IPS-18a (cell line): ENCODE measurements at regions not wholly inside any gene's neighbourhood (a gene's known extent, or its start where the extent isn't known, plus 50 kb on each side); places are given as distances from the start of the nearest gene placed in this dataset.

ENCODE experiments used
- H3K27ac ChIP-seq: one replicate; pipeline ENCODE4 v1.5.1; 2013; ENCODE audit warnings: low read length
- H3K27me3 ChIP-seq: one replicate; pipeline ENCODE4 v1.6.1; 2013; ENCODE audit warnings: mild to moderate bottlenecking, low read length; ENCODE audit not compliant: control insufficient read depth, insufficient read depth
- H3K36me3 ChIP-seq: one replicate; pipeline ENCODE4 v1.6.1; 2013; ENCODE audit warnings: low read depth, low read length; ENCODE audit not compliant: control insufficient read depth
- H3K4me1 ChIP-seq: one replicate; pipeline ENCODE4 v1.6.1; 2013; ENCODE audit warnings: low read depth, low read length; ENCODE audit not compliant: control insufficient read depth
- H3K4me3 ChIP-seq: one replicate; pipeline ENCODE4 v1.5.1; 2013; ENCODE audit warnings: low read length
- H3K9ac ChIP-seq: one replicate; pipeline ENCODE4 v1.6.1; 2013; ENCODE audit warnings: mild to moderate bottlenecking, low read length, moderate library complexity
- H3K9me3 ChIP-seq: one replicate; pipeline ENCODE4 v1.6.1; 2013; ENCODE audit warnings: low read depth, low read length; ENCODE audit not compliant: control insufficient read depth

DNA sequence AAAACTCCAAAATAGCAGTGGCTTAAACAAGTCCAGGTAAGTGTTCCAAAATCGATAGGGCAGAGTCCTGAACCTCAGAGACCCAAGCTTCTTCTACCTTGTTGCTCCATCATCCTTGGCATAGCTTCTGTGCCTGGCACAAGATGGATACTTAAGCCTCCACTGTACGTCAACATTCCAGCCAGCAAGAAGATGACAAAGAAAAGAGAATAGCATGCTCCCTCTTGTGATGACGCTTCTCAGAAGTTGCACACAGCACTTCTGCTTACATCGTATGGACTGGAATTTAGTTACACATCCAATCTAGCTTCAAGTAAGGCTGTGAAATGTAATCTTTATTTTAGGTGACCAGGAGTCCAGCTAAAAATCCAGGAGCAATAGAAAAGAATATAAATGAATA lies 227.4 kb downstream of the ESM1 start:
- no peak overlapping the region for H3K27ac ChIP-seq
- no peak overlapping the region for H3K4me3 ChIP-seq
- no peaks in the 10 kb centered on the region for H3K27me3 ChIP-seq
- no peaks in the 10 kb centered on the region for H3K9me3 ChIP-seq
- H3K9ac ChIP-seq: no peak overlapping the region
- no peaks in the 10 kb centered on the region for H3K36me3 ChIP-seq
- no peaks in the 10 kb centered on the region for H3K4me1 ChIP-seq

DNA sequence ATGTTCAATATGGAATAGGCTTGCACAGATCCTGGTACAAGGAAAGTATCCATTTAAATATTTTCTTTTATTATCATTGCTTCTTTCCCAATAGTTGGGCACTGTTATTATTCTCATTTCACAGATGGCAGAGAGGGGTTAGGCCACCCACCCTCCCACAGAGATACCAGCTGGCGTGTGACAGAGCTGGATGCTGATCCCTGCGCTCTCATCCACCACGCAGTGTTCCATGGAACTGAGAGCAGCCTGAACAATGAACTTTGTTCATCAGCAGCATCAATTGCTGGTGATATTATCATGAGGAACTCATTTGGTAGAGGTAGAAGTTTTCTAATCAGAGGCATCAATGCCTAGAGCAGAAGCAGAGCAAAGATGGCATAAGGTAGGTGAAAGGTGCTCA lies 227.9 kb downstream of the ESM1 start:
- Histone ChIP-seq H3K27me3 (no peaks in the 10 kb centered on the region), H3K4me1 (no peaks in the 10 kb centered on the region), H3K9ac (no peak overlapping the region), H3K4me3 (no peak overlapping the region), H3K9me3 (no peaks in the 10 kb centered on the region), H3K27ac (no peak overlapping the region), H3K36me3 (no peaks in the 10 kb centered on the region)

DNA sequence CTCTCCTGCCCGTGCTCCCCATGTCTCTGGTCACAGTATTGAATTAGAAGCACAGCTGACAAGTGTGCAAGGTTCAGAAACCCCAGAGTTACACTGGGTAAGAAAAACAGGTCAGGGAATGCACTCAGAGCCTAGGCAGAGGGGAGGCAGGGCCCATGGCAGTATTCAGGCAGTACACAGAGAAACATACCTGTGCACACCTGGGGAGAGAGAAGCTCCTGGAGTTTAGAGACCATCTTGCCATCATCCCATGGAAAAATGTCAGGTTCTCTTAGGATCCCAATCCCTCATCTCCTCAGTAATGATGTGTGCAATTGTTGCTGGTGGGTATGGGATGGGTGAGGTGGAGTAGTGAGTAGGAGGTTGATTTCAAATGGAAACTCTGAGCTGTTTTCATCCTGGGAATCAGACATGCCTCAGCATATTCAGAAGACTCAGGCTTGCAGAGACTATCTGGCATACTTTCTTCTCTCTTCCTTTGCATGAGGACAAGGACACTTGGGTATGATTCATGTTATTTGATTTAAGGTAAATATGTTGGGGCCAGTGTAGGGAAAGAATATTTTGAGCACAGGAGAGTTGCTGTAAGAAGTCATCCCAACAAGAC lies 228.5 kb downstream of the ESM1 start:
- Histone ChIP-seq H3K27ac (no peak overlapping the region), H3K9ac (no peak overlapping the region), H3K27me3 (no peaks in the 10 kb centered on the region), H3K36me3 (no peaks in the 10 kb centered on the region), H3K4me3 (no peak overlapping the region), H3K9me3 (no peaks in the 10 kb centered on the region), H3K4me1 (no peaks in the 10 kb centered on the region)

DNA sequence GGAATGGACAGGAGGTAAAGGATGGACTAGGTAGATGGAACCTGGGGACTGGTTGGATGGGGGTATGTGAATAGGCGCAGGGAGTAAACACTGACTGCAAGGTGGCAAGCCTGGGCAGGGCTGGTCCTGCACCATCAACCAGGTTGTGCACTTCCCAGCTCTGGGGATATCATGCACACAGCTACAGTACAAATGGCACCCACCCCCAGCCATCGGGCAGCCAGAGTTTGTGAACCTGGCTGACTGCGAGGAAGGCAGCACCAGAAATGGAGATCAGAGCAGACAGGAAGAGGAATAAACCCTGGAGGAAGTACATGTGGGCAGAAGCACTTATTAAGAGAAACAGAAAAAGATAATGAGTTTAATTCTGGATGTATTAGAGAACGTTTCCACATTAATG lies 229.1 kb downstream of the ESM1 start:
- H3K4me1 ChIP-seq: no peaks in the 10 kb centered on the region
- H3K9ac ChIP-seq: no peak overlapping the region

DNA sequence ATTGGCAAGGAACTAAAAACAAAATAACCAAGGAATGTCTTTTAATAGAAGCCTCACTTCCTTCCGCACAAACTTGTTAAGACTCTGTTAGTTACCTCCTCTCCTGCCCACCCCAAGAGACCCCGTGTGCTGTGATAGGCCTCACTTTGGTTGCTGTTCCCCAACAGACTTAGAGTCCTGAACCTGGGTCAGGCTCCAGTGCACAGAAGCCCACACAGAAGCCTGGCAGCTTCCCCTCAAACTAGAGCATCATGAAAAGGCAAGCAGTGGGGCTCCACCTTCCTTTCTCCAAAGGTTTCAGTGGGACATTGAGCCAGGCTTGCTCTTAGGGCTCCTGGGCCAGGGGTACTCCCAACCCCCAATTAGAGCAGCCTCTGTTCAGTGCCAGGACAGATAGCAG lies 230.5 kb downstream of the ESM1 start:
- H3K9me3 ChIP-seq: no peaks in the 10 kb centered on the region
- no peaks in the 10 kb centered on the region for H3K4me1 ChIP-seq
- H3K27ac ChIP-seq: no peak overlapping the region
- no peaks in the 10 kb centered on the region for H3K36me3 ChIP-seq
- no peaks in the 10 kb centered on the region for H3K27me3 ChIP-seq
- H3K4me3 ChIP-seq: no peak overlapping the region
- no peak overlapping the region for H3K9ac ChIP-seq

More for the DNA sequence above, 229.1 kb downstream of the ESM1 start:
- Histone ChIP-seq H3K36me3 (no peaks in the 10 kb centered on the region), H3K27me3 (no peaks in the 10 kb centered on the region), H3K4me3 (no peak overlapping the region), H3K9me3 (no peaks in the 10 kb centered on the region), H3K27ac (no peak overlapping the region)

DNA sequence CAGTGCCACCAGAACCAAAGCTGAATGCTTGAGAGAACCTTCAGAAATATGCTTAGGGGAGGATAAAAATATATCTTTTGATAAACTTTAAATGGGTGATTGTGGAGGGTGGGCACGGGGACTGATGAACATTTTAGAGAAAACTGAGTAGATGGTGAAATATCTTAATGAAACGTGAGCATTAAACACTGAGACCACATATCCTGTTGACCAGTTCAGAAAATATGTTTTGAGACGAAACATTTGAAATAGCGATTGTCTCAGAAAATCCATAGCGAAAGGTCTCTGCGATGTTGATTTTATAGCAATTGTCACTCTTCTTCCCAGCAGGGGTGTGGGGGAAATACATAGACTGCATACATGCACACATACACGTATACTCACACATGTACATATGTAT lies 231.0 kb downstream of the ESM1 start:
- no peak overlapping the region for H3K9ac ChIP-seq
- H3K4me3 ChIP-seq: no peak overlapping the region
- H3K9me3 ChIP-seq: no peaks in the 10 kb centered on the region
- H3K27ac ChIP-seq: no peak overlapping the region
- H3K4me1 ChIP-seq: no peaks in the 10 kb centered on the region
- H3K27me3 ChIP-seq: no peaks in the 10 kb centered on the region
- H3K36me3 ChIP-seq: no peaks in the 10 kb centered on the region

DNA sequence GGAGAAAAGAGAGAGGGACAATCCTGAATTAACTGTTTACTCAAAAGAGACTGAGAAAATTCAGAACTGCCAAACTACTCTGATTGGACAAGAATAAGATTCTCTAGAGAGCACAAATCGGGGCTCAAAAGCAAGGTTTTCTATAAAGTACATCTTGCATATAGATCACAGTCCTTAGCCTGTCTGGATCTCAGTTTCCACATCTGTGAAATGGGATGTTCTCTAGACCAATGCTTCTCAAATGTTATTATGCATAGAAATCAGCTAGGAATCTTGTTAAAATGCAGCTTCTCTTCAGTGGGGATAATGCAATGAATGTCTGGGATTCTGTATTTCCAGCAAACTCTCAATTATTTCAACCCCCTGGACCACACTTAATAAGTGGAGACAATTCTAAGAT lies 231.6 kb downstream of the ESM1 start:
- no peaks in the 10 kb centered on the region for H3K36me3 ChIP-seq
- H3K27me3 ChIP-seq: no peaks in the 10 kb centered on the region
- H3K27ac ChIP-seq: no peak overlapping the region
- no peaks in the 10 kb centered on the region for H3K9me3 ChIP-seq
- no peak overlapping the region for H3K4me3 ChIP-seq
- H3K9ac ChIP-seq: no peak overlapping the region
- no peaks in the 10 kb centered on the region for H3K4me1 ChIP-seq

DNA sequence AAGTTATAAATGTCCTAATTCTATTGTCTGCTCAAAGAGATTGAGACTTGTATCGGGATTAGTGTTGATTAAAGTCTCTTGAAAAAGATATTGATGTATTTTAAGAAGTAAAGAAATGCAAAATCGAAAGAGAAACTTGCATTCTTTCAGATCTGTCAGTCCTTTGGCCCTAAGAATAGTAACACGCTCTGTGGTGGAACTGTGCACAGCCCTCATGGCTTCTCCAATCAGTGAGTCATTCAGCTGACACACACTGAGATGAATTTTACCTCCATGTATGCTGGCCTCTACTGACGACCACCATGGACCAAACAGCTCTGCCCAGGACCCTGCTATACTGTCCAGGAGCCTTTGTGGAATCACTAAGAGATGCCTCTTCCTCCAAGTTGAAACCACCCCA lies 232.4 kb downstream of the ESM1 start:
- Histone ChIP-seq H3K4me3 (no peak overlapping the region), H3K9me3 (no peaks in the 10 kb centered on the region), H3K27ac (no peak overlapping the region), H3K9ac (no peak overlapping the region), H3K4me1 (no peaks in the 10 kb centered on the region), H3K36me3 (no peaks in the 10 kb centered on the region), H3K27me3 (no peaks in the 10 kb centered on the region)

DNA sequence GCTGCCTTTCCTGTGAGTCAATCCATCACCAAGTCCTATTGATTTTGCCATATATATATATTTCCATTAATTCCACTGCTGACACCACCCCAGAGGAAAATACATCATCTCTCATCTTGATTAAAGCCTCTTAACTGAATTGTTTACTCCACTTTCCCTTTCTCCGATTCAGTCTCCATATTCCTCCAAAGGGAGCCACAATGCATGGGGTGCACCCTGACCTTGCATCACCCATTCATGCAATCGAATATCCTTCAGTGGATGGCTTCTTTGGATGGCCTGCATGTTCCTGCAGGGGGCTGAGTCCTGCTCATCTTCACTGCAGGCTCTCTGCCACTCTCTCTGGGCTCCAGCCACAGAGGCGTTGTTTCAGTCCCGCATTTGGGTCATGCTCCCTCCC lies 231.0 kb downstream of the SNX18 start:
- H3K36me3 ChIP-seq: no peaks in the 10 kb centered on the region
- H3K9me3 ChIP-seq: no peaks in the 10 kb centered on the region
- H3K27ac ChIP-seq: no peak overlapping the region
- H3K9ac ChIP-seq: no peak overlapping the region
- no peak overlapping the region for H3K4me3 ChIP-seq
- no peaks in the 10 kb centered on the region for H3K27me3 ChIP-seq
- peaks cover 11% of the 10 kb centered on the region for H3K4me1 ChIP-seq

DNA sequence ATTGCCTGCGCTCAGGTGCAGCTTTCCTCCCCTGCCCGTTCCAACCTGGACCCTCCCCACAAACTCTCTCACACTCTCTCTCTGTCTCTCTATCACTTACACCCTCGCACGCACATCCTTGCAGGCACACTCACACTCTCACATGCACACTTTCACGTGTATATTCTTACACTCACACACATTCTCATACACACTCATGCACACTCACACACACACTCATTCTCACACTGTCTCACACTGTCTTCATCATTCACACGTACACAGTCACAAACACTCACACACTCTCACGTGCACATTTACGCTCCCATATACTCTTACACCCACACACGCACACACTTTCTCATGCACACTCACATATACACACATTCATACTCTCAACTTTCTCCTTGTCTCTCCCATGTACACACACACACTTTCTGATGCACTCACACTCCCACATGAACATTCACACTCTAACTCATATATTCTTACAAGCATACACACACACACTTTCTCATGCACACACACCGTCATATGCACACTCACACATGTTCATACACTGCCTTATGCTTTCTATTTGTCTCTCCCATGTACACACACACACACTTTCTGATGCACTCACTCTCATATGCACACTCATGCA lies 229.3 kb downstream of the SNX18 start:
- no peak overlapping the region for H3K4me3 ChIP-seq
- no peaks in the 10 kb centered on the region for H3K27me3 ChIP-seq
- no peaks in the 10 kb centered on the region for H3K36me3 ChIP-seq
- no peak overlapping the region for H3K27ac ChIP-seq
- peaks cover 13% of the 10 kb centered on the region for H3K4me1 ChIP-seq
- H3K9me3 ChIP-seq: no peaks in the 10 kb centered on the region
- H3K9ac ChIP-seq: no peak overlapping the region

DNA sequence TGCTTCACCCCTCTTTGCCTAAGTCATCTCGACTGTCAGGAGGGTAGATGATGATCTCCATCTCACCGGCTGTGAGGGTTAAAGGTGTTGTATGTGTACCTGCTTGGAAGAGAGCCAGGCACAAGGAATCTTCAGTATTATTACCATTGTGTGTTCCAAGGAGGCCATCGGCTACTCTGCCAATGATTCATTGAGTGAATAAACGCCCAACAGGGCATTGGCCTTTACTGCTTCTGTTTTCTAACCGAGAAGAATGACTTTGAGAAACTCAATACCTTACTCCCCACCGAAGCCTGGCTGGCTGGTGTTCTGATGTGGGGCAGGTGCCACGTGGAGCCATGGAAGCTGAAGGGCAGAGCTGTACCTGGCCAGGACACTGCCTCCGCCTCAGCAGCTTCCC lies 228.8 kb downstream of the SNX18 start:
- Histone ChIP-seq H3K4me3 (no peak overlapping the region), H3K9me3 (no peaks in the 10 kb centered on the region), H3K27me3 (no peaks in the 10 kb centered on the region)

DNA sequence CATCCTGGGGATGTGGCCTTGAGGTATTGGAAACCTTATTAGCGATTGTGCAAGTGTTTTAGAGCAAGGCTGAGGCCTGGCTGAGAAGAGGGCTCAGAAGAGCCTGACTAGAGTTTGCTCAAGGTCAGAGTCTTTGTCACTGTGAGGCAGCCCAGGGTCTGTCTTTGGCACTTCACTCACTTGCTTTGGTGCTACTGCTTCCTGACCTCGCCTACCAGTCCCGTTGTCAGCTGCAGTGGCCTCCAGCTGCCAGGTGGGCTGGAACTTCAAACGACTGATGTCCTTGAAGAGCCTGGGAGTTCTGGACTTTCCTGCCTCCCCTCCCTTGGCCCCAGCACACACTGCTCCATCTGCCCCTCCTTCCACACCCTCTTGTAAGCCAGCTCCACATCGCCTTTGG lies 228.0 kb downstream of the SNX18 start:
- Histone ChIP-seq H3K9ac (no peak overlapping the region), H3K4me3 (no peak overlapping the region), H3K36me3 (no peaks in the 10 kb centered on the region), H3K27ac (no peak overlapping the region), H3K4me1 (peaks cover 13% of the 10 kb centered on the region), H3K9me3 (no peaks in the 10 kb centered on the region), H3K27me3 (no peaks in the 10 kb centered on the region)

More for the DNA sequence above, 228.8 kb downstream of the SNX18 start:
- Histone ChIP-seq H3K36me3 (no peaks in the 10 kb centered on the region), H3K27ac (no peak overlapping the region), H3K9ac (no peak overlapping the region), H3K4me1 (peaks cover 13% of the 10 kb centered on the region)
